DND-41 (cell line): ENCODE measurements at regions not wholly inside any gene's neighbourhood (a gene's known extent, or its start where the extent isn't known, plus 50 kb on each side); places are given as distances from the start of the nearest gene placed in this dataset.

Source experiments
- EZH2 ChIP-seq: IDR thresholded peaks from 3 replicates; pipeline ENCODE4 v1.6.1; 2012; ENCODE audit warnings: borderline replicate concordance, low read depth, mild to moderate bottlenecking, moderate library complexity, low read length, inconsistent platforms; ENCODE audit not compliant: severe bottlenecking
- TF ChIP-seq, protein P1 (sequence below): IDR thresholded peaks from 2 replicates; pipeline ENCODE4 v1.5.1; 2012; ENCODE audit warnings: borderline replicate concordance, low read length, moderate library complexity, mild to moderate bottlenecking; ENCODE audit not compliant: poor library complexity, severe bottlenecking; ENCODE audit errors: extremely low read depth

DNA sequence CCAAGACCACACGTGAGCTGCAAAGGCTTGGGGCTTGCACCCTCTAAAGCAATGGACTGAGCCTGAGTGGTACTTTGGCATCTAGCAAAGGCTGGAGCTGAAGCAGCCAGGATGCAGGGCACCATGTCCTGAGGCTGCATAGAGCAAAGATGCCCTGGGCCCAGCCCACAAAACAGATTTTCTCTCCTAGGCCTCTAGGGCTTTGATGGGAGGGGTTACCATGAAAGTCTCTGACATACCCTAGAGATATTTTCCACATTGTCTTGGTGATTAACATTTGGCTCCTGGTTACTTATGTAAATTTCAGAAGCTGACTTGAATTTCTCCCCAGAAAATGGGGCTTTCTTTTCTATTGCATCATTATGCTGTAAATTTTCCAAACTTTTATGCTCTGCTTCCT lies 438.3 kb downstream of the SLC16A7 start:
- TF ChIP-seq, protein P1, sequence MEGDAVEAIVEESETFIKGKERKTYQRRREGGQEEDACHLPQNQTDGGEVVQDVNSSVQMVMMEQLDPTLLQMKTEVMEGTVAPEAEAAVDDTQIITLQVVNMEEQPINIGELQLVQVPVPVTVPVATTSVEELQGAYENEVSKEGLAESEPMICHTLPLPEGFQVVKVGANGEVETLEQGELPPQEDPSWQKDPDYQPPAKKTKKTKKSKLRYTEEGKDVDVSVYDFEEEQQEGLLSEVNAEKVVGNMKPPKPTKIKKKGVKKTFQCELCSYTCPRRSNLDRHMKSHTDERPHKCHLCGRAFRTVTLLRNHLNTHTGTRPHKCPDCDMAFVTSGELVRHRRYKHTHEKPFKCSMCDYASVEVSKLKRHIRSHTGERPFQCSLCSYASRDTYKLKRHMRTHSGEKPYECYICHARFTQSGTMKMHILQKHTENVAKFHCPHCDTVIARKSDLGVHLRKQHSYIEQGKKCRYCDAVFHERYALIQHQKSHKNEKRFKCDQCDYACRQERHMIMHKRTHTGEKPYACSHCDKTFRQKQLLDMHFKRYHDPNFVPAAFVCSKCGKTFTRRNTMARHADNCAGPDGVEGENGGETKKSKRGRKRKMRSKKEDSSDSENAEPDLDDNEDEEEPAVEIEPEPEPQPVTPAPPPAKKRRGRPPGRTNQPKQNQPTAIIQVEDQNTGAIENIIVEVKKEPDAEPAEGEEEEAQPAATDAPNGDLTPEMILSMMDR, result no peak
- no peak for TF ChIP-seq EZH2
